HFFc6 (cell line): ENCODE measurements at regions not wholly inside any gene's neighbourhood (a gene's known extent, or its start where the extent isn't known, plus 50 kb on each side); places are given as distances from the start of the nearest gene placed in this dataset.

Source experiments
- DNase-seq: peaks from one replicate; pipeline ENCODE4 v3.0.0-alpha.2; 2018
- H3K27ac Mint-ChIP-seq: 2 replicates; pipeline ENCODE4 v1.8.0; 2020; ENCODE audit warnings: mild to moderate bottlenecking, mixed read lengths
- H3K27me3 Mint-ChIP-seq: 2 replicates; pipeline ENCODE4 v1.8.0; 2021; ENCODE audit warnings: mild to moderate bottlenecking, moderate library complexity, mixed read lengths; ENCODE audit not compliant: insufficient read depth
- H3K36me3 Mint-ChIP-seq: 2 replicates; pipeline ENCODE4 v1.8.0; 2021; ENCODE audit warnings: low read depth, mixed read lengths
- H3K4me1 Mint-ChIP-seq: 2 replicates; pipeline ENCODE4 v1.8.0; 2020; ENCODE audit warnings: low read depth, mixed read lengths
- H3K4me3 Mint-ChIP-seq: 2 replicates; pipeline ENCODE4 v1.8.0; 2020; ENCODE audit warnings: mild to moderate bottlenecking, moderate library complexity, mixed read lengths
- H3K9me3 Mint-ChIP-seq: 2 replicates; pipeline ENCODE4 v1.8.0; 2020; ENCODE audit warnings: mild to moderate bottlenecking, mixed read lengths
- TF ChIP-seq, protein P1 (sequence below): fragments of 200-600 bp; sonication (generic); IDR thresholded peaks from 2 replicates; pipeline ENCODE4 v1.5.0; 2021; ENCODE audit warnings: antibody characterized with exemption, mild to moderate bottlenecking

DNA sequence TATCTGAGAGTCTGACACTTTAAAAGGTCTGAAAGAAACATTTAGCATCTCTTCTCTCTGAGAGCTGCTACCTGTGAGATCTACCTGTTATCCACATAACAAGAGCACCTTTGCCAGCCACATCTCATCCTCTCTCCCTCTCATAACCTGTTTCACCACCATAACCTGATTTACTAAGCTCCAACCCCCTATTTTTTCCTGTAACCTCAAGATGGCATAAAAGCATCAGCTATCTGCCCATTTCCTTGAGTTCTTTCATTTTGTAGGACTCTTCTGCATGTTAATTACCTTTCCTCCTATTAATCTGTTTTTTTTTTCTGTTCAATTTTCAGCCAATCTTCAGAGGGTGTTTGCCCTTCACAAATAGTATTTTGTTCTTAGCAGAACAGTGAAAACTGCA is 136.5 kb upstream of the KCNK1 start:
- no peaks in the 10 kb centered on the region for H3K4me1 Mint-ChIP-seq
- TF ChIP-seq, protein P1, sequence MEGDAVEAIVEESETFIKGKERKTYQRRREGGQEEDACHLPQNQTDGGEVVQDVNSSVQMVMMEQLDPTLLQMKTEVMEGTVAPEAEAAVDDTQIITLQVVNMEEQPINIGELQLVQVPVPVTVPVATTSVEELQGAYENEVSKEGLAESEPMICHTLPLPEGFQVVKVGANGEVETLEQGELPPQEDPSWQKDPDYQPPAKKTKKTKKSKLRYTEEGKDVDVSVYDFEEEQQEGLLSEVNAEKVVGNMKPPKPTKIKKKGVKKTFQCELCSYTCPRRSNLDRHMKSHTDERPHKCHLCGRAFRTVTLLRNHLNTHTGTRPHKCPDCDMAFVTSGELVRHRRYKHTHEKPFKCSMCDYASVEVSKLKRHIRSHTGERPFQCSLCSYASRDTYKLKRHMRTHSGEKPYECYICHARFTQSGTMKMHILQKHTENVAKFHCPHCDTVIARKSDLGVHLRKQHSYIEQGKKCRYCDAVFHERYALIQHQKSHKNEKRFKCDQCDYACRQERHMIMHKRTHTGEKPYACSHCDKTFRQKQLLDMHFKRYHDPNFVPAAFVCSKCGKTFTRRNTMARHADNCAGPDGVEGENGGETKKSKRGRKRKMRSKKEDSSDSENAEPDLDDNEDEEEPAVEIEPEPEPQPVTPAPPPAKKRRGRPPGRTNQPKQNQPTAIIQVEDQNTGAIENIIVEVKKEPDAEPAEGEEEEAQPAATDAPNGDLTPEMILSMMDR = no peak
- H3K27me3 Mint-ChIP-seq = no peaks in the 10 kb centered on the region
- no peak for DNase-seq
- H3K9me3 Mint-ChIP-seq = peaks cover 63% of the 10 kb centered on the region
- H3K4me3 Mint-ChIP-seq = no peak overlapping the region
- no peaks in the 10 kb centered on the region; the same call in 1 of the 2 replicates for H3K36me3 Mint-ChIP-seq
- H3K27ac Mint-ChIP-seq = no peak overlapping the region

DNA sequence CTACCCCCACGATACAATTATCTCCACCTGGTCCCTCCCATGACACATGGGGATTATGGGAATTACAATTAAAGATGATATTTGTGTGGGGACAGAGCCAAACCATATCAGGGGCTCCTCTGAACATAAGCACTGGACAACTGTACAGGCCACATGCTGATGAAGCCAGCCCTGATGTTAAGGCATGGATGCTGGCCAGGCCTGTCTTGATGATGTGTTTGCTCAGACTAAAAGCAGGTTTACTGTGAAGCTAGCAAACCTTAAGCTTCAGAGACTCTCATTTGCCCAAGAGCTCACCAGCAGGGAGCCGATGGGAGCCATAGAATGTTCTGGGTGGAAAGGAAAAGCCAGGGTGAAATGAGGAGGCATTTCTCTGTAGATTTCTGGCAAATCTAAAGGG is 135.3 kb upstream of the KCNK1 start:
- H3K9me3 Mint-ChIP-seq = peaks cover 65% of the 10 kb centered on the region
- H3K4me3 Mint-ChIP-seq = no peak overlapping the region
- no peaks in the 10 kb centered on the region; the same call in 1 of the 2 replicates for H3K36me3 Mint-ChIP-seq
- H3K4me1 Mint-ChIP-seq = no peaks in the 10 kb centered on the region
- H3K27ac Mint-ChIP-seq = no peak overlapping the region
- no peaks in the 10 kb centered on the region for H3K27me3 Mint-ChIP-seq
- DNase-seq = no peak
- TF ChIP-seq, protein P1 = no peak

DNA sequence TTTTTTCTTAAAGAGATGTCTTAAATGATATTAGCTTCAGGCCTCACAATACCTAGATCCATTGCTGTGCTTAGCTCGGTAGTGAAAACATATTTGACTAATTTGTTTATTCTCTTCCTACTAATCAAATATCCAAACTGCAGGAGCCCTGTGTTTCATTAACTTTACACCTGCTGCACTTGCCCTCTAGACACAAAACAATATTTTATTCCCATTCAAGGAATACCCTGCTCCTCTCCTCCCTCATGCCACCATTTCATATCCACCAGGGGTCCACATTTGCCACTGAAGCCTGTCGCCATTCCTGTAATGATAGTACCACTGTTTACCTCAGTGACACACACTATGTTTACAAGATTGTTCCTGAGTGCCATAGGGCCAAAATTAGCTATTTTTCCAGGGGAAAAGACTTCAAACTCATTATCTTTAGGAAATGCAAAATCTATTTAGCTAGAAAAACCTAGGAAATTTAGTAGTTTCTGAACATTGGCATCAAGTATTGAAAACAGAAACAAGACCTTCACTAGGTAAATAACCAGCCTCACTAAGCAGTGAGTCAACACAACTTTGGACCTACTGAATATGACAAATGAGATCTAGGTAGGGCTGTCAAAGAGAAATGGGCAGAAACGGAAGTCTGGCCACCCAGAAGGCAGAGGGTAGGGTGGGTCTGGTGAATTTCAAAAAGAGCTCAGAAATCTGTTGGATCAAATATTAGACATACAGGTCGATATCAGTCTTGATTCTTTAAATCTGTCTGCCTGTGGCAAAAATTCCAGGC is 134.6 kb upstream of the KCNK1 start:
- no peak overlapping the region for H3K27ac Mint-ChIP-seq

DNA sequence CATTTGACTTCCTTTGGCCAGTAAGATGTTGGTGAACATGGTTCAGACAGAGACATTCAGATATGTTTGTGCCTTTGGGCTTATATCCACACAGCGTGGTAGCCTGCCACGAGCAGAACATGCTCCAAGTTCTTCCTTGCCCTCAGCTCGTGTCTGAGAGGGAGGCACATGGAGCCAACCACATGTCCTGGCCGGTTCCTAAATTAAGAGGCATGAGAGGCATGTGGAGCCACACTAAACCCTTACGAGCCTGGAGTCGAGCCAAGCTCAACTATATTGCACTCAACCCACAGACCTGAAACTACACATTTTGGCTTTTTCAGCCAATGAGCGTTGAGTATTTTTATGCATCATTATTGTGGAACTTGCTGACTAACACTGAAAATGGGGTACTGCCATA is 133.7 kb upstream of the KCNK1 start:
- Mint-ChIP-seq H3K4me1 (no peaks in the 10 kb centered on the region), H3K27me3 (no peaks in the 10 kb centered on the region), H3K36me3 (no peaks in the 10 kb centered on the region; the same call in 1 of the 2 replicates), H3K27ac (no peak overlapping the region), H3K4me3 (no peak overlapping the region), H3K9me3 (peaks cover 62% of the 10 kb centered on the region)
- TF ChIP-seq, protein P1 = no peak
- no peak for DNase-seq

More for the DNA sequence above, 134.6 kb upstream of the KCNK1 start:
- Mint-ChIP-seq H3K4me3 (no peak overlapping the region), H3K4me1 (no peaks in the 10 kb centered on the region), H3K9me3 (peaks cover 65% of the 10 kb centered on the region), H3K36me3 (no peaks in the 10 kb centered on the region; the same call in 1 of the 2 replicates), H3K27me3 (no peaks in the 10 kb centered on the region)
- TF ChIP-seq, protein P1 = no peak
- no peak for DNase-seq

DNA sequence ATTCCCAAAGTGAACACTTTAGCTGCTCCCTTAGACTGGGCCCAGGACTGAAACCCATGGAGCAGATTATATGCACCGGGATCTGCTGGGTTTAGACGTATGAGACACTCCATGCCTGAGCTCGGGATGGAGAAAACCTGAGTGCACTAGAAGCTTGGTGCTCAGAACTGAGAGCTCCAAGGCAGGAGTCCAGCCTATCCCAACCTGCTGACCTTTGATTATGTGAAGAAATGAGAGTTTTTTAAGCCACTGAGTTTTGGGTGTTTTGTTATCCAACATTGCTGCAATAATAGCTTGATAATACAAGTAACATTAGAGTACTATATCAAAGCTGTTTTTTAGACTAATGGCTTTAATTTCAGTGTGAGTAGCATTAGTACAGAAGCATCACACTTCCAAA is 131.5 kb upstream of the KCNK1 start:
- no peaks in the 10 kb centered on the region for H3K27me3 Mint-ChIP-seq
- no peaks in the 10 kb centered on the region; the same call in 1 of the 2 replicates for H3K36me3 Mint-ChIP-seq
- H3K9me3 Mint-ChIP-seq = peaks cover 62% of the 10 kb centered on the region
- TF ChIP-seq, protein P1 = no peak
- H3K4me3 Mint-ChIP-seq = no peak overlapping the region
- no peak overlapping the region for H3K27ac Mint-ChIP-seq
- no peaks in the 10 kb centered on the region for H3K4me1 Mint-ChIP-seq
- no peak for DNase-seq
